HG02870 (cell line): ENCODE measurements at regions not wholly inside any gene's neighbourhood (a gene's known extent, or its start where the extent isn't known, plus 50 kb on each side); places are given as distances from the start of the nearest gene placed in this dataset.
"Not testable (repeated sequence)": the region's sequence is repeated elsewhere in the genome, so short reads cannot be mapped to it uniquely, and the experiment has no call there.

Source experiments
- ATAC-seq: cut with Tn5 transposase; IDR thresholded peaks from one replicate; pipeline ENCODE4 v1.9.1; 2021; ENCODE audit warnings: mild to moderate bottlenecking, moderate library complexity; ENCODE audit not compliant: unreplicated experiment

DNA sequence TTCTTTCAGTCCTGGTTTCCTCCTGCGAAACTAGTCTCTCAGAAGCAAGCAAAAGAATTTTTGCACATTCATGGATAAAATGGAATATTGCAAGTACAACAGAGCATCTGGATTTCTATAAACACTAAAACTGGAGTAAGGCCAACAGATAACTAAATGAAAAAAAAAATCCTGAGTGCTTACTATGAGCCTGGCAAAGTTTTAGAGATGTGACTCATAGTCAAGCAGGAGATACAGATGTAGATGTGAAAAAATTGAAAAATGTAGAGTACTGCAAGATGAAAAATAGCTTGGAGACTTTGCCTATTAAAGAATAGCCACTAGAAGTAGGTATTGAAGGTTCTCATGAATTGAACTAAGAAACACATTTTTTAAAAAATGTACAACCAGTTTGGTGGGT lies 397.4 kb downstream of the OTOL1 start:
- no peak for ATAC-seq

DNA sequence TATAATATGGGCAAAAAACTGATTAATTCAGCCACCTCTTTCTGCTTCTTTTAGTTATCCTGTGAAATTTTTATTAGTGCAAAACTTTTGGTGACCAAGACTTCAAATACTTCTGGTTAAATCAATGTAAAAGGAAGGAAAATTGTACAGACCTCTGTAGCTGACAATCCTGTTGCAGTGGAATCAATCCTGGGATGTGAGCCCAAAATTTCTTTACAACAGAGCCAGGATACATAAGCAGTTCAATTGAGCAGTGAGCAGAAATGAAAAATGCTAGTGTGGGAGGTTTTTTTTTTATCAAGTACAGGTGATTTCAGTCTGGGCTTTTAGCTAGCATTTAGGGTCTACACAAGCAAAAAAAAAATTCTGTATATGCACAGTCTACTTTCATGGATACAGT lies 398.0 kb downstream of the OTOL1 start:
- ATAC-seq, result no peak

DNA sequence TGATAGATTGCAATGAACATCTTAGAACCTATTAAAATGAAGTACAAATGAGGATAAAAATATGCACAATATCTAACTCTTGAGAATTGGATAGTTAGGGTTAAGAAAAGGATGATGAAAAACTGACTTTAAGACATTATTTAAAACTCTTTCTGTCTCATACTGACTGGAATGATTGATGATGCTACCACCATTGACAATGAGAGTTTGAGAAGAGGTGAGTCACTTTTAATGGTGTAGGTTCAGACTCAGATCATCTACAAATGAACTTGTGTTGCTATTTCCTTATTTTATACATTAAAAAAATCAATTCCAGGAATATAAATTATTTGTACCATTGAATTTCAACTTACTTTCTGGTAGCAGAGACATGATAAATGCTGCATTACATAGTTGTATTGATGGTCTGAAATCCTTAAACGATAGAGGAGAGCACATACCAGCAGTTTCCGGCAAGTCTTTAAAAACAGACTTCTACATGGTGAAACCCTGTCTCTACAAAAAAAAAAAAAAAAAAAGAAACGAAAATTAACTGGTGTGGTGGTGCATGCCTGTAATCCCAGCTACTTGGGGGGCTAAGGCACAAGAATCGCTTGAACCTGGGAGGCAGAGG lies 409.0 kb downstream of the OTOL1 start:
- ATAC-seq, result no peak

DNA sequence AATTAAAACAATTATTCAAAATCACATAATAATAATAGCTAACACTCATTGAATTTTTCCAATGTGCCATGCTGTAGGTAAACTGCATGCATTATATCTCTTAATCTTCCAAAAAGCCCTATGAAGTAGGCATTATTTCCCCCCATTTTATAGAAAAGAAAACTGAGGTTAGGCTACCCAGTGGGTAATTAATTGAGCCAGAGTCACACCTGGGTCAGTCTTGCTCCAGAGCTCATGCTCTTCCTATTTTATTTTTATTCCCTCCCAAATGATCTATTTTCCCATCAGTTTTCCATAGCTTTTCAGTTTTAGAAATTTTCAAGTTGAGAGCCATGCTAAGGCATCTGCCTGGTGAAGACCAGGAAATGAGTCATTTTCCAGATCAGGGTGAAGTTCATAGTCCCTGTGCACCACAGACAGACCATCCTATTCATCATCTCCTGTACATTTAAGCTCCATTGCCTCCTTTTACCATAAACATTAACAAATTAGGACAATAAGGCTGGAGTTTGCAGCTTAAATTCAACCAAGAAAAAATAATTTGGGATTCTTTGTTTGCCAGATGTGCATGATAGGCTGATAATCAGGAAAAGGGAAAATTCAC lies 417.3 kb downstream of the OTOL1 start:
- no peak for ATAC-seq

DNA sequence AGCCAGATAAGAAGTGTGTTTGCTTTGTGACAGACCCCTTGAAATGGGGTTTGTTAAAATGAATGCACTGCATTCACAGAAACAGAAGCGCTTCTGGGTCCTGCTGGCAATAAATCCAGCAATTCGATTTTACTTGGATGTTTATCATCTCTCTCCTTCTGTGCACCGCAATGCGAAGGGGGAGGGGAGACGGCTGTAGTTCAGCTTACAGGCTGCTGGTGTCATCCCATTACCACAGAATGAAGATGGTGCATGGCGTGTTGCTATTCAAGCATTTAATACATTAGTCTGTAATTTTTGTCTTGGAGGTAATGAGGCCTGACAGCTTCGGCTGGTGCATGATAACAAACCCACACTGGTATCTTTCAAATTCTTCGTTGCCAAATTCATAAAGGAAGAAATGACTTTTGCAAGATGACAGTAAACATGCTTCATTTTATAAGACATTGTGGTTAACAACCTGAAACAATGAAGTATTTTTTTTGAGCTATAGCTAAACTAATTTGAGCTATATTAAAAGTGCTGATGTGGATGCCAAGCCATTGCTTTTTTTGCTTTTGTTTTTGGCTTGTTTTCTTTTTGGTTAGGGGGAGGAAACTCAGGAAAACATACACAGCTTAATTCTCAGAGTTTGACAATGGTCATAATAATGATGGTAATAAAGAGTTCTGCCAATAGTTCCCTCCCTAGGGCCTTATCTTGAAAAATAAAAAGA lies 418.3 kb downstream of the OTOL1 start:
- ATAC-seq, result no peak

DNA sequence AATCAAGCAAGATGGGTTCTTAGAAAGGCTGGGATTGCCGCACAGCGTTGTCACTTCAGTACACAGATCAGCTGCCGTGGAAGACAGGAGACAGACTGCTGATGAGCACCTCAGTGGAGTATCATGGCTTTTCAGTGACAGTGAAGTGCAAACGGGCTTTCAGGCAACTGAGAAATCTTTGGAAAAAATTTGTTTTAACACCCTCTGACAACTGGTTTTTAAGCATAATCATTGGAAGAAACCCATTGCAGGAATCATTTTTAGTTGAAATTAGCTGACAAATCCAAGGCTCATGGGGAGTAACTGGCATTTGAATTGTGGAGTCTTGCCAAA lies 418.8 kb downstream of the OTOL1 start:
- no peak for ATAC-seq

DNA sequence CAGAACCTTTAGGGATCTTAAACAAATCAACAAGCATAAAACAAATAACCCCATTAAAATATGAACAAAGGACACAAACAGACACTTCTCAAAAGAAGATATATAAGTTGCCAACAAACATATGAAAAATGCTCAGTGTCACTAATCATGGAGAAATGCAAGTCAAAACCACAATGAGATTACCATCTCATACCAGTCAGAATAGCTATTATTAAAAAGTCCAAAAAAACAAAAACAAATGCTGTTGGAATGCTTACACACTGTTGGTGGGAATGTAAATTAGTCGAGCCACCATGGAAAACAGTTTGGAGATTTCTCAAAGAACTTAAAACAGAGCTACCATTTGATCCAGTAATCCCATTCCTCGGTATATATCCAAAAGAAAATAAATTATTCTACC lies 423.6 kb downstream of the OTOL1 start:
- ATAC-seq, result no peak

DNA sequence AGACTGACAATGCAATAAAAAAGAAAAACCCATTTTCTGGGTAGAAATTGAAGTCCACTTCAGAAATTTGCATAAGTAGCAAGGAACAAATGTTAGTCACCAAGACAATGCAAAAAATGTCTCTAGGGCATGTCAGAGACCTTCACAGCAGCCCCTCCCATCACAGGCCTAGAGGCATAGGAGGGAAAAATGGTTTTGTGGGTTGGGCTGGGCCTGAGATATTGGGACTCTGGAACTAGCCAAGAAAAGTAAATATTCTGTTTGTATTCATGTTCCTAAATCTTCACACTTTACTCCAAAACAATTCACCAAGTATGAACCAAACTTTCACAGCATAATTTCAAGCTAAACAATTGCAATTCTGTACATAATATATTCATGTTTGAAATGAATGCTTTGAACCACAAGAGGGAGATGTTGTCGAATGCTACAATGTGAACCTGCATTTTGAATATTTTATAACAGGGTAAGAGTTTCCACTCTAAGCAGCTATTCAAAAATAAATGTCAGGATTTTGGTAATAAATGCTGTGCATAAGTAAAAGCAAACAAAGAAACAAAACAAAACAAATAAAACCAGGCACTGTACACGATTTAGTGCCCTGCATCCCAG lies 429.2 kb downstream of the OTOL1 start:
- no peak for ATAC-seq

DNA sequence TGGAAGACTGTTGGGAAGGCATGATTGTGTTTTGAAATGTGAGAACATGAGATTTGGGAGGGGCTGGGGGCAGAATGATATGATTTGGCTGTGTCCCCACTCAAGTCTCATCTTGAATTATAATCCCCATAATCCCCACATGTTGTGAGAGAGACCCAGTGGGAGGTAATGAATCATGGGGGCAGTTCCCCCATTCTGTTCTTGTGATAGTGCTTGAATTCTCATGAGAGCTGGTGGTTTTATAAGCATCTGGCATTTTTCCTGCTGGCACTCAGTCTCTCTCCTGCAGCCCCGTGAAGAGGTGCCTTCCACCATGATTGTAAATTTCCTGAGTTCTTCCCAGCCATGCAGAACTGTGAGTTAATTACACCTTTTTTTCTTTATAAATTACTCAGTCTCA lies 430.5 kb downstream of the OTOL1 start:
- no peak for ATAC-seq

DNA sequence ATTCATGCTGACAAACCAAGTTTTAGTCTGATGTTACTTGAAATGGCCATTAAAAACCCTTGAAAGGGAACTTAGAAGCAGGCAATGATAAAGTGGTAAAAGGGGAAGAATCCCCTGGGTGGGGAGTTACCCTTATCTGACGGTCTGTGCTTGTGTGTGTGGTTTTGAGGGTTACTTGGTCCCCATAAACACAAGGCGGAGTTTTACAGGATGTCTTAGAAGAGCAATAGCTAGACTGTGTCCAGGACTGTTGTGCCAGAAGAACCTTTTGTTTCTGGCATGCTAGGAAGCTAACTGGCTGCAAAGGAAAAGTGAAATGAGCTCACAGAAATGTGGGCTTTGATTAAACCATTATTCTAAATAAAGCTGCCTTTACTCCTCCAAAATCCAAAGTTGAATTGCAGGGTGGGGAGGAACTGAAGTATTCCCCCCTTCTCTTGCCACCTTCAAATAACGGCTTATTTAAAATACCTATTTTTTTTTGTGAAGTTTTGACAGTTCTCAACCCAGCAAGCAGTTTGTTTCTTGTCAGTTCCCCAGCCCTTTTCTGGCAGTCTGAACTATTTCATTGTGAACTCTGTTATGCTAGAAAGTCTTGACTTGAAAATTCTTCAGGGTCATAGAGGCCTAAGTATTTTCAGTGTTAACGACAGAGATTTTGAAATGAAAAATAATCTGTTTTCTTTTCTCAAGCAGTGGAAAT lies 443.5 kb downstream of the OTOL1 start:
- ATAC-seq, result no peak

DNA sequence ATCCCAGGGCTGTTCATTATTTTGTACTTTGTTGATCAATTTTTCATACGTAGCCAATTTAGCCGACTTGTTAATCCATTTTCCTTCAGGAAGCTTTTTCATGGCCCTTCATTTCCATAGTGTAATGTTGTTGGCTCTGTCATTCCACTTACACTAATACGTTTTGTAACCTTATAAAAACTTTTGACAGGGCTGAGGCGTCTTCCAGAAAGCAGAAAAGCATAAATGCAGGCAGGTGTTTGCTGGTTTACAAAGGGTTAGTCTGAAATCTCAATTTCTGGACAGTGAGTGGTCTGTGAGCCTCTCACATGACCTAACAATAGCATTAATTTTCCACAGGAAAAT lies 444.0 kb downstream of the OTOL1 start:
- no peak for ATAC-seq

DNA sequence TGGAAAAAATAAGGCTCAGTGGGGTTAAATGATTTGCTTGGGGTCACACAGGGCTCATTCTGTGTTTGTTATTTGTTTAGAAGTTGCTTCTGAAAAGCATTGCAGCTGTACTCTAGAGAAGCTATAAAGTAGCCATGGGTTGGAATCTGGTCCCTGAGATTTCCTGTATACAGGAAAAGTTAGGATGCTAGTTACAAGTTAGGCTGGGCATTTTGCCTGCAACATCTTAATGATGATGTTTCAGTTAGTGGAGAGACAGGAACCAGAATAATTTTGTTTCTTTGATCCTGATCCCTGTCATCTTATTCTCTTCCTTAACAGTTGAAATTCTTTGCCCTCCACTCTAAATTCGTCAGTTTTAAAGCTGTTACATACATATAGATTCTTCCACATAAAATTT lies 445.3 kb downstream of the OTOL1 start:
- no peak for ATAC-seq

DNA sequence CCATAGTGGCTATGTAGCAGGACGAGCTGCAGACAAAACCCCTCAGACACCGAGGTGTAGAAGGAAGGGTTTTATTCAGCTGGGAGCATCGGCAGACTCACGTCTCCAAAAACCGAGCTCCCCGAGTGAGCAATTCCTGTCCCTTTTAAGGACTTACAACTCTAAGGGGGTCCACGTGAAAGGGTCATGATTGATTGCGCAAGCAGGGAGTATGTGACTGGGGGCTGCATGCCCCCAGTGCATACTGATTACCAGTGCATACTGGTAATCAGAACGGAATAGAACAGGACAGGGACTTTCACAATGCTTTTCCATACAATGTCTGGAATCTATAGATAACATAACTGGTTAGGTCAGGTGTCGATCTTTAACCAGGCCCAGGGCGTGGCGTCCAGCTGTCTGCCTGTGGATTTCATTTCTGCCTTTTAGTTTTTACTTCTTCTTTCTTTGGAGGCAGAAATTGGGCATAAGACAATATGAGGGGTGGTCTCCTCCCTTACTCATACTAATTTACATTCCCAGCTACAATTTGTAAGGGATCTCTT lies 447.3 kb downstream of the OTOL1 start:
- ATAC-seq, result not testable (repeated sequence)

DNA sequence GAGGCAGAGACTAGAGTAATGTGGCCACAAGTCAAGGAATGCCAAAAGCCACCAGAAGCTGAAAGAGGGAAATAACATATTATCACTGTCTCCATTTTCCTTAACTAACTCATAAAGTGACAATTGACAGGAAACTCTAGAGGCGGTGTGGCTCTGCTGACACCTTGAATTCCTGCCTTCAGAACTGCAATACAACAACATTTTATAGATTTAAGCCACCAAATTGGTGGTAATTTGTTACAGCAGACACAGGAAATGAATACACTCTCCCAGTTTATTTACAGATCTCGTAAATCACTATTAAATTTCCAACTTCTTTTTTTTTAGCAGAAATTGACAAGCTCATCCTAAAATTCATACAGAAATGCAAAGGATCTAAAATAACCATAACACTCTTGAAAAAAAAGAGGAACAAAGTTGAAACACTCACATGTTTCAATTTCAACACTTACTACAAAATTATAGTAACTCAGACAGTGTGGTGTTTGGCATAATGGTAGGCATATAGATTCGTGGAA lies 449.9 kb downstream of the OTOL1 start:
- no peak for ATAC-seq

DNA sequence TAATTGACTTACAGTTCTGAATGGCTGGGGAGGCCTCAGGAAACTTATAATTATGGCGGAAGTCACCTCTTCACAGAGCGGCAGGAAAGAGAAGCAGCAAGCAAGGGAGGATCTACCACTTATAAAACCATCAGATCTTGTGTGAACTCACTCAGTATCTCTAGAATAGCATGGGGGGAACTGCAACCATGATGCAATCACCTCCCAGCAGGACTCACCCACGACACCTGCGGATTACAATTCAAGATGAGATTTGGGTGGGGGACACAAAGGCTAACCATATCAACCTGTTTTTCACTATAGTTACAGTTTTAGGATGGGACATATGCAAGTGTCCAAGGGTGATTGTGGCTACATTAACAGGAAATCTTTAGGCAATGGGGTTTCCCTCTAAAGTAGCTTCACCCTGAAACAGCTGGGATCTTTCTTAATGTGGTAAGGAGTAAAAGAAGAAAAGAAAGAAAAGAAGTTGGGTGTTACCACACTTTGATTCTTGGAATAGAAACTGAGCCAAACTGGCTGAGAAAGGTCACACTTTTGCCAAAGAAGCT lies 453.8 kb downstream of the OTOL1 start:
- ATAC-seq, result no peak

DNA sequence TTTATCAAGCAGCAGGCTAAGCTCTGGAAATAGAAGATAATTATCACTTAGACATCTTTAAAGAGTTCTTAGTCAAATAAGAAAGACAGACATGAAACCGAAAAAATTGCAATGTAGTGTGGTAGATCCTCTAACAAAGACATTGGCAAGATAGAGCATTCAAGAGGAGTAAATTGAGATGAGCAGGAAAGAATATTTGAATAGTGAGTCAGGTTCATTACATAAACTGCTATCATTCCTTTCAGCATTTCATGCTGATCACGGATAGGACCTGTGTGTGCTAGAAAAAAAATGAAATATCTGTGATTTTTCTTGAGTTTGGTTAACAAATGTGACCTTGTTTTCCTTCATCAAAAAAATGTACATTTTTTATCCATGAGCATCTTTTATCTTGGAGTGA lies 460.9 kb downstream of the OTOL1 start:
- no peak for ATAC-seq

DNA sequence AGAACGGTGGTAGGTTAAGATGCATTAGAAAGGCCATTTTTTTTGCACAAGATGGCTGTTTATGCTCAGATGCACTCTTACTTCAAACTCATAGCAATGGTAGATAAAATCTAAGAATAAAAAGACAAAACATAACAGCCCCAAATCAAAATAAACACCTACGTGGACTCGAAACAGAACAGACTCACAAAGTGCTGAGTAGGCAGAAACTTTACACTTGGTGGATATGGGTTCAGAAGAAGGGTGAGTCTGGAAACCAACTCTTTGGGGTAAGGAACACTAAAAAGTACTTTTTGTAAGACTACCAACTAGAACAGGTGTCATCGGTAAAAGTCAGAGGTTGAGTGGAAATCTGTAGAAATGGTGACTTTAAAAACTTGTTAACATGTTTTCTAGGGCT lies 468.2 kb downstream of the OTOL1 start:
- no peak for ATAC-seq

DNA sequence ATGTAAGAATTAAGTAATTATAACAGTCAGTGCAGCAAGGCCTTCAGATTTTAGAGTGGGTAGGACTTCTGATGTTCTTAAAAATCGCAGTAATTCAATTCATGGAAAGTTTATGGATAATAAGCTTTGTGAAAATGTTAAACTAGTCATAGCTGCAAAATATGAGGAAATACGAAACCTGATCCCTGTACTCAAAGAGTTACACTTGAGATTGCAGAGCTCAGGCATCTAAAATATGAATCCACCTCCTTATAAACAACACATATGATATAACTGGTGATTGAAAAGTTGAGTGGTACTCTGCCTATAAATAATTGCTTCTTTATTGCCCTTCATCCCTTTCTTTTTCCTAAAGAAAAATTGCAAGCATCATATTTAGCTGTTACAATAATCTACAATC lies 473.3 kb downstream of the OTOL1 start:
- no peak for ATAC-seq

DNA sequence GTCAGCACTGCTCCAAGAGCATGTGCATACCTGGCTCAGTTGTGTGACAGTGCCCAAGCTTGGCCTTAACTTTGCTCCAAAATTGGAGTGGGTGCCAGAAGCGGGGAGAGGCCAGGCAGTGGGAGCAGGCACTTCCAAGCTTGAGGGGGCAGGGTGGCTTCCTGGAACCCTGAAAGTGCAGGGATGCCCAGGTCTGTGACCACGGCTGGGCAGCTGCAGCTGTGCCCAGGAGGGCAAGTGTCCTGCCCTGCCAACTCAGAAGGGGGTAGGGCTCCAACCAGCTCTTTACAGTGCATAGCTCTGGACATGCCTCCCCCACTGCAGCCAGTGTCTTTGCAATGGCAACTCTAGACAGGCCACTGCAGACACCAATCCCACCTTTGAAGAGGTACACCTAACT lies 478.6 kb downstream of the OTOL1 start:
- no peak for ATAC-seq

DNA sequence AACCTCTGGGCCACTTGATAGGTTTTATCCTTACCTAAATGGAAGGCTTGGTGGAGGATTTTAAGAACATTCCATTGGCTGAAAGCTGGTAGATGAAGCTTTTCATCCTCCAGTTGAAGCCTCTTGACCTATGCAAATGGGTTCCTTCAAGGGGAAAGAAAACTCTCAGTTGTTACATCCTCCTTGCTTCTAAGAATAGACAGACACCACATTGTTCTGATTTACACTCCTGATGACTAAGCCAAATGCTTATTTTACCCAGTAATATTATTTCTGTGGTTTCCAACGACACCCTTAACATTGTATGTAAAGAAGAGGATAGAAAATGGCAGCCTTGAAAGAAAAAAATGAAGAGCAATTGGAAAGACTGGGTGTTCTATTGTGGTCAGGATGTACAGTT lies 480.5 kb downstream of the OTOL1 start:
- no peak for ATAC-seq

DNA sequence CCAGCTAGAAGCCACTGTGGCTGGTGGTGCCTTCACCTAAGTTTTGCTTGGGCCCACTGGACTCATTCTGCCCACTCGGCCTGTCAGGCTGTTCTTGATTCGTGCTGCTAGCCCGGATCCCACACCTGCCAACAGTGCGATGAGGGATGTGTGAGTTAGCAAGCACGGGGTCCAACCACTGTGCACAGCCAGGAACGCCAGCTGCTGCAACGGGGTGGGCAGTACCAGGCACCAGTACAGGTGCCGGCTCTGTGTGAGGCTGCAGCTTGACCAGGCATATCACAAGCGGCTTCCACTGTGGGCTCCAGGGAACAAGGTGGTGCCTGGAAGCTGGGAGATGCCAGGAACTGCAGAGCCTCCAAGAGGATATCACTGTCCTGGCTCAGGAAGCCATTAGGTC lies 481.2 kb downstream of the OTOL1 start:
- ATAC-seq, result no peak
